HEK293 (cell line): ENCODE measurements at regions not wholly inside any gene's neighbourhood (a gene's known extent, or its start where the extent isn't known, plus 50 kb on each side); places are given as distances from the start of the nearest gene placed in this dataset.

ENCODE experiments used
- CTCF ChIA-PET: fragments of 350-600 bp; formaldehyde crosslinking; extraction: SDS; loops from one replicate; lab custom pipeline; 2021; ENCODE audit warnings: antibody characterized with exemption; lab: Yijun Ruan, JAX
- POLR2A ChIA-PET: fragments of 300-600 bp; formaldehyde crosslinking; extraction: SDS; loops from one replicate; lab custom pipeline; 2020; ENCODE audit warnings: antibody characterized with exemption, inconsistent platforms; lab: Yijun Ruan, JAX
- H3K27ac ChIP-seq: fragments of 200-500 bp; sonication (Bioruptor generic); 2 replicates; pipeline ENCODE4 v1.5.1; 2014; ENCODE audit warnings: low read depth, low read length, control low read depth, inconsistent platforms; ENCODE audit errors: extremely low read depth
- H3K36me3 ChIP-seq, 2 experiments: fragments of 200-500 bp in 1 of 2; sonication (Bioruptor generic) in 1 of 2; 1 replicate in 1 of 2; 2 replicates in 1 of 2; pipeline ENCODE4 v1.5.1; 2014 to 2017; ENCODE audit warnings: inconsistent platforms in 2 of 2, low read length in 2 of 2; ENCODE audit not compliant: control insufficient read depth in 2 of 2, insufficient read depth in 1 of 2
- H3K4me1 ChIP-seq: fragments of 200-500 bp; sonication (Bioruptor generic); 2 replicates; pipeline ENCODE4 v1.5.1; 2014; ENCODE audit warnings: mild to moderate bottlenecking, low read length, inconsistent platforms; ENCODE audit not compliant: control insufficient read depth, insufficient read depth
- H3K4me3 ChIP-seq: 2 replicates; pipeline ENCODE4 v1.5.1; 2011; ENCODE audit warnings: low read depth, mild to moderate bottlenecking, control low read depth, low read length, moderate library complexity
- H3K9me3 ChIP-seq: fragments of 200-500 bp; sonication (Bioruptor generic); 2 replicates; pipeline ENCODE4 v1.5.1; 2014; ENCODE audit warnings: low read depth, low read length, inconsistent platforms; ENCODE audit not compliant: control insufficient read depth, insufficient read depth
- AEBP2 ChIP-seq: fragments of 450-650 bp; formaldehyde crosslinking; IDR thresholded peaks from 2 replicates; pipeline ENCODE4 v1.5.1; 2016; ENCODE audit warnings: missing biosample characterization, missing genetic modification characterization, borderline replicate concordance
- INSM2 ChIP-seq: fragments of 450-650 bp; formaldehyde crosslinking; IDR thresholded peaks from 2 replicates; pipeline ENCODE4 v1.5.1; 2016; ENCODE audit warnings: missing biosample characterization, missing genetic modification characterization
- PRDM1 ChIP-seq: fragments of 450-650 bp; formaldehyde crosslinking; IDR thresholded peaks from 2 replicates; pipeline ENCODE4; 2016; ENCODE audit warnings: missing biosample characterization, missing genetic modification characterization
- PRDM10 ChIP-seq: fragments of 450-650 bp; formaldehyde crosslinking; IDR thresholded peaks from 2 replicates; pipeline ENCODE4 v1.5.1; 2016; ENCODE audit warnings: missing biosample characterization, missing genetic modification characterization
- RBAK ChIP-seq: fragments of 450-650 bp; formaldehyde crosslinking; IDR thresholded peaks from 2 replicates; pipeline ENCODE4 v1.5.1; 2016; ENCODE audit warnings: missing biosample characterization, missing genetic modification characterization
- REST ChIP-seq: fragments of 450-650 bp; formaldehyde crosslinking; IDR thresholded peaks from 2 replicates; pipeline ENCODE4 v1.5.1; 2016; ENCODE audit warnings: missing biosample characterization, missing genetic modification characterization
- SALL2 ChIP-seq: fragments of 450-650 bp; formaldehyde crosslinking; IDR thresholded peaks from 2 replicates; pipeline ENCODE4 v1.5.0; 2017; ENCODE audit warnings: missing biosample characterization, mild to moderate bottlenecking, missing genetic modification characterization, borderline replicate concordance
- SP3 ChIP-seq: fragments of 450-650 bp; formaldehyde crosslinking; IDR thresholded peaks from 2 replicates; pipeline ENCODE4 v1.5.1; 2016; ENCODE audit warnings: missing biosample characterization, missing genetic modification characterization
- ZBTB21 ChIP-seq: fragments of 450-650 bp; formaldehyde crosslinking; IDR thresholded peaks from 2 replicates; pipeline ENCODE4 v1.5.1; 2017; ENCODE audit warnings: missing biosample characterization, missing genetic modification characterization
- ZNF121 ChIP-seq: fragments of 450-650 bp; formaldehyde crosslinking; IDR thresholded peaks from 2 replicates; pipeline ENCODE4 v1.5.1; 2016; ENCODE audit warnings: missing biosample characterization, missing genetic modification characterization
- ZNF133 ChIP-seq: fragments of 450-650 bp; formaldehyde crosslinking; IDR thresholded peaks from 2 replicates; pipeline ENCODE4 v1.5.1; 2016; ENCODE audit warnings: missing biosample characterization, missing genetic modification characterization
- ZNF140 ChIP-seq: fragments of 450-650 bp; formaldehyde crosslinking; IDR thresholded peaks from 2 replicates; pipeline ENCODE4 v1.5.1; 2016; ENCODE audit warnings: missing biosample characterization, missing genetic modification characterization
- ZNF169 ChIP-seq: fragments of 450-650 bp; formaldehyde crosslinking; IDR thresholded peaks from 2 replicates; pipeline ENCODE4 v1.5.1; 2016; ENCODE audit warnings: missing biosample characterization, missing genetic modification characterization
- ZNF398 ChIP-seq: fragments of 450-650 bp; formaldehyde crosslinking; IDR thresholded peaks from 2 replicates; pipeline ENCODE4 v1.5.1; 2017; ENCODE audit warnings: missing biosample characterization, missing genetic modification characterization
- ZNF529 ChIP-seq: fragments of 450-650 bp; formaldehyde crosslinking; IDR thresholded peaks from 2 replicates; pipeline ENCODE4 v1.5.1; 2017; ENCODE audit warnings: missing genetic modification characterization, missing biosample characterization; ENCODE audit not compliant: insufficient replicate concordance
- ZNF561 ChIP-seq: fragments of 450-650 bp; IDR thresholded peaks from 2 replicates; pipeline ENCODE4 v1.5.1; 2018; ENCODE audit warnings: missing biosample characterization, missing genetic modification characterization, borderline replicate concordance
- ZNF600 ChIP-seq: fragments of 450-650 bp; formaldehyde crosslinking; IDR thresholded peaks from 2 replicates; pipeline ENCODE4 v1.5.1; 2016; ENCODE audit warnings: missing biosample characterization, missing genetic modification characterization
- ZNF677 ChIP-seq: fragments of 450-650 bp; IDR thresholded peaks from 2 replicates; pipeline ENCODE4 v1.5.0; 2018; ENCODE audit warnings: missing biosample characterization, mild to moderate bottlenecking, missing genetic modification characterization, moderate library complexity
- ZSCAN23 ChIP-seq: fragments of 450-650 bp; formaldehyde crosslinking; IDR thresholded peaks from 2 replicates; pipeline ENCODE4 v1.5.1; 2016; ENCODE audit warnings: missing biosample characterization, missing genetic modification characterization
- ZXDB ChIP-seq: fragments of 450-650 bp; formaldehyde crosslinking; IDR thresholded peaks from 2 replicates; pipeline ENCODE4 v1.5.1; 2016; ENCODE audit warnings: missing biosample characterization, missing genetic modification characterization

- H3K9me3 ChIP-seq, result no peaks in the 10 kb centered on the region
- H3K27ac ChIP-seq, result no peak overlapping the region
- TF ChIP-seq PRDM10 (tag by site-specific recombination) (no peak), ZNF600 (tag by site-specific recombination) (no peak), ZNF561 (tag by site-specific recombination) (no peak), ZBTB21 (tag by site-specific recombination) (no peak), ZNF398 (tag by site-specific recombination) (no peak), ZNF677 (no peak), REST (tag by site-specific recombination) (no peak), ZNF133 (tag by site-specific recombination) (no peak), SALL2 (no peak), INSM2 (tag by site-specific recombination) (no peak), AEBP2 (tag by site-specific recombination) (no peak), ZNF169 (tag by site-specific recombination) (no peak), PRDM1 (tag by site-specific recombination) (no peak), RBAK (tag by site-specific recombination) (no peak), ZSCAN23 (tag by site-specific recombination) (no peak), ZNF121 (no peak), ZXDB (no peak), ZNF140 (tag by site-specific recombination) (no peak), ZNF529 (tag by site-specific recombination) (no peak), SP3 (tag by site-specific recombination) (no peak)
- no peaks in the 10 kb centered on the region for H3K4me1 ChIP-seq
- ChIA-PET CTCF (no interaction called here), POLR2A (no interaction called here)
- H3K4me3 ChIP-seq, result no peak overlapping the region
- H3K36me3 ChIP-seq, result no peaks in the 10 kb centered on the region
These were observed 201.1 kb upstream of the SOX1 start for GRCh38 chr13:111865826-111866225.
